ENCODE measurements at regions not wholly inside any gene's neighbourhood (a gene's known extent, or its start where the extent isn't known, plus 50 kb on each side); places are given as distances from the start of the nearest gene placed in this dataset.

DNA sequence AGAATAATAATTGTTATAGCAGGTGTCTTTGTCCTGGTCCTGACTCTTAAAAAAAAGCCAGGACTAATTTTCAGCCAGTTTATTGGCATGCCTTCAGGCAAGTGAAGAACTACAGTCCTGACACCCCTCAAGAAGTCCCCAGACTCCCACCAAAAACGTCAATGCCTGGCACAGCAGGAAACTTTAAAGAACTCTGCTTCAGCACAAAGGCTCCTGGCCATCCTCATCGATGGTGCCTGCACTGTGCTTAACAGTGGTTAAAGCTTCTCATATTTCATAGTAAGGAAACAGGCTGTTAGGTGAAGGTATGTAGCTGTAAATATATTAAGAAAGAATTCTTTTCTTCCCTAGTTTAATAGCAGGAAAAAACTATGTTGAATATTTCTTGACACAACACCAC lies 280.1 kb upstream of the PUM3 start:
- no peak for DNase-seq
- TF ChIP-seq, protein P1, sequence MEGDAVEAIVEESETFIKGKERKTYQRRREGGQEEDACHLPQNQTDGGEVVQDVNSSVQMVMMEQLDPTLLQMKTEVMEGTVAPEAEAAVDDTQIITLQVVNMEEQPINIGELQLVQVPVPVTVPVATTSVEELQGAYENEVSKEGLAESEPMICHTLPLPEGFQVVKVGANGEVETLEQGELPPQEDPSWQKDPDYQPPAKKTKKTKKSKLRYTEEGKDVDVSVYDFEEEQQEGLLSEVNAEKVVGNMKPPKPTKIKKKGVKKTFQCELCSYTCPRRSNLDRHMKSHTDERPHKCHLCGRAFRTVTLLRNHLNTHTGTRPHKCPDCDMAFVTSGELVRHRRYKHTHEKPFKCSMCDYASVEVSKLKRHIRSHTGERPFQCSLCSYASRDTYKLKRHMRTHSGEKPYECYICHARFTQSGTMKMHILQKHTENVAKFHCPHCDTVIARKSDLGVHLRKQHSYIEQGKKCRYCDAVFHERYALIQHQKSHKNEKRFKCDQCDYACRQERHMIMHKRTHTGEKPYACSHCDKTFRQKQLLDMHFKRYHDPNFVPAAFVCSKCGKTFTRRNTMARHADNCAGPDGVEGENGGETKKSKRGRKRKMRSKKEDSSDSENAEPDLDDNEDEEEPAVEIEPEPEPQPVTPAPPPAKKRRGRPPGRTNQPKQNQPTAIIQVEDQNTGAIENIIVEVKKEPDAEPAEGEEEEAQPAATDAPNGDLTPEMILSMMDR (IDR thresholded peaks at IDR 0.05; ENCODE audit: low read depth, low read length, missing control alignments): no peak
- in situ Hi-C loops (cut with HindIII; ENCODE audit: low pct_ligation_motif_present, low sequenced_read_pairs): no loop called here

GRCh38 chr9:3118081-3118480 lies 274.2 kb upstream of the PUM3 start:
- TF ChIP-seq, protein P1 (IDR thresholded peaks at IDR 0.05; ENCODE audit: low read depth, low read length, missing control alignments): no peak
- Histone ChIP-seq H3K36me3 (replicated peaks) (no peaks in the 10 kb centered on the region), H3K4me3 (ENCODE audit: low read depth, low read length) (no peak overlapping the region), H3K27ac (no peak overlapping the region), H3K27me3 (replicated peaks) (no peaks in the 10 kb centered on the region)
- DNase-seq: no peak
- in situ Hi-C loops (cut with HindIII; ENCODE audit: low pct_ligation_motif_present, low sequenced_read_pairs): no loop called here

More for the DNA sequence above, 280.1 kb upstream of the PUM3 start:
- Histone ChIP-seq H3K4me3 (ENCODE audit: low read depth, low read length) (no peak overlapping the region), H3K27ac (no peak overlapping the region), H3K27me3 (replicated peaks) (no peaks in the 10 kb centered on the region), H3K36me3 (replicated peaks) (no peaks in the 10 kb centered on the region)

- no peaks in the 10 kb centered on the region for H3K36me3 ChIP-seq (replicated peaks)
- in situ Hi-C loops (cut with HindIII; ENCODE audit: low pct_ligation_motif_present, low sequenced_read_pairs): no loop called here
- TF ChIP-seq, protein P1 (IDR thresholded peaks at IDR 0.05; ENCODE audit: low read depth, low read length, missing control alignments): no peak
- no peak for DNase-seq
- H3K27me3 ChIP-seq (replicated peaks): no peaks in the 10 kb centered on the region
- H3K4me3 ChIP-seq (ENCODE audit: low read depth, low read length): no peak overlapping the region
- H3K27ac ChIP-seq: no peak overlapping the region
These were observed 255.8 kb upstream of the PUM3 start for GRCh38 chr9:3099646-3100045.

DNA sequence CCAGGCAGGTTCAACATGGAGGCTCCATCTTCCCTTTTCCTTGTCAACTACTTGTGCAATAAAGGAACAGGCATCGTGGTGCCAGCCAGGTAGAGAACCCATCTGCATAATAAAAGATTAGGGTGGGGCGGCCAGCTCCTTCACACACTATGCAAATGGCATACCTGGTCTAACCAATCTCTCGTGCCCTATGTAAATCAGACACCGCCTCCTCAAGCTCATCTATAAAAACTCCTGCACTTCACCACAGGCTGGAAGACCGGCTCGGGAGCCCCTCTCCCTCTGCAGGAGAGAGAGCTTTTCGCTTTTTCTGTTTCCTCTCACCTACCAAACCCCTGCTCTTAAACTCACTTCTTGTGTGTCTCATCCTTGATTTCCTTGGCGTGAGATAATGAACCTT lies 244.3 kb upstream of the PUM3 start:
- DNase-seq: no peak
- in situ Hi-C loops (cut with HindIII; ENCODE audit: low pct_ligation_motif_present, low sequenced_read_pairs): no loop called here
- TF ChIP-seq, protein P1 (IDR thresholded peaks at IDR 0.05; ENCODE audit: low read depth, low read length, missing control alignments): no peak
- no peaks in the 10 kb centered on the region for H3K36me3 ChIP-seq (replicated peaks)
- no peaks in the 10 kb centered on the region for H3K27me3 ChIP-seq (replicated peaks)
- H3K4me3 ChIP-seq (ENCODE audit: low read depth, low read length): no peak overlapping the region
- no peak overlapping the region for H3K27ac ChIP-seq

DNA sequence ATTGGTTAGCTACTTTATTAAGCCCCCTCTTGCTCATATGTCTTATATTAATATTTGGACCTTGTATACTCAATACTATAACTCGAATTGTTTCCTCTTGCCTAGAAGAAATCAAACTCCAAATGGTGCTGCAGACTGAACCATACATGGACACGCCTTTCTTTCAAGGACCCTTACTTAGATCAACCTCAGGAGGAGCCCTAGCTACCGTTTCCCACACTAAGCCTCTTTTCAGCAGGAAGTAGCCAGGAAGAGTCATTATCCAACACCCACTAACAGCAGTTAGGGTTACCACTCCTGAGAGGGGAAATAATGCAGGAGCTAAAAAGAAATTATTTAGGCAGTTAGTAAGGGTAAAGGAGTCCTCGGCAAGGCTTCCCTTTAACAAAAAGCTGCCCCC lies 243.8 kb upstream of the PUM3 start:
- DNase-seq: no peak
- TF ChIP-seq, protein P1 (IDR thresholded peaks at IDR 0.05; ENCODE audit: low read depth, low read length, missing control alignments): no peak
- Histone ChIP-seq H3K36me3 (replicated peaks) (no peaks in the 10 kb centered on the region), H3K4me3 (ENCODE audit: low read depth, low read length) (no peak overlapping the region), H3K27ac (no peak overlapping the region), H3K27me3 (replicated peaks) (no peaks in the 10 kb centered on the region)
- in situ Hi-C loops (cut with HindIII; ENCODE audit: low pct_ligation_motif_present, low sequenced_read_pairs): no loop called here

DNA sequence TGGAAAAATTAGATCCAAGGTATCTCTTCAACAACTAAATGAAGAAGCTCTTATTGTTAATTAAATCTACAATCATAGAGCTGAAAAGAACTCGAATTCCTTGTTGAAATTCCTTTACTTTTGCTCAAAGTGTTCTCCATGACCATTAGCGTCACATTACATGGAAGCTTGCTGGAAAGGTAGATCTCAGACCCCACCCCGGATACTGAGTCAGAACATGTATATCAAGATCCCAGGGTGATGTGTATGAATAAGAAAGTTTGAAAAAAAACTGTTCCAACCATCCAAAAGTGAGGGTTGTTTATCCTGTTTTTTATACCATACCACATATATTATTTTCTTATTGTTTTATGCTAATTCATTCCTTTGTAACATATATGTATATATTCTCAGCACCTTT lies 237.1 kb upstream of the PUM3 start:
- in situ Hi-C loops (cut with HindIII; ENCODE audit: low pct_ligation_motif_present, low sequenced_read_pairs): no loop called here
- no peak for DNase-seq
- Histone ChIP-seq H3K36me3 (replicated peaks) (no peaks in the 10 kb centered on the region), H3K27ac (no peak overlapping the region), H3K27me3 (replicated peaks) (no peaks in the 10 kb centered on the region), H3K4me3 (ENCODE audit: low read depth, low read length) (no peak overlapping the region)
- TF ChIP-seq, protein P1 (IDR thresholded peaks at IDR 0.05; ENCODE audit: low read depth, low read length, missing control alignments): no peak

All from brain microvascular endothelial cell (primary cell).